Liver (tissue), 2 donors: ENCODE measurements at regions not wholly inside any gene's neighbourhood (a gene's known extent, or its start where the extent isn't known, plus 50 kb on each side); places are given as distances from the start of the nearest gene placed in this dataset.

Experiments
- TF ChIP-seq, protein P1 (sequence below): fragments of 150-350 bp; IDR thresholded peaks from 2 replicates; pipeline ENCODE4 v1.5.1; 2017; ENCODE audit warnings: improper control_type of control experiment, low read depth, low read length; ENCODE audit not compliant: missing input control
- TF ChIP-seq, protein P2 (sequence below): IDR thresholded peaks from 2 replicates; pipeline ENCODE4 v1.6.1; 2016; ENCODE audit warnings: antibody characterized with exemption, mild to moderate bottlenecking
- donor health status: healthy.

DNA sequence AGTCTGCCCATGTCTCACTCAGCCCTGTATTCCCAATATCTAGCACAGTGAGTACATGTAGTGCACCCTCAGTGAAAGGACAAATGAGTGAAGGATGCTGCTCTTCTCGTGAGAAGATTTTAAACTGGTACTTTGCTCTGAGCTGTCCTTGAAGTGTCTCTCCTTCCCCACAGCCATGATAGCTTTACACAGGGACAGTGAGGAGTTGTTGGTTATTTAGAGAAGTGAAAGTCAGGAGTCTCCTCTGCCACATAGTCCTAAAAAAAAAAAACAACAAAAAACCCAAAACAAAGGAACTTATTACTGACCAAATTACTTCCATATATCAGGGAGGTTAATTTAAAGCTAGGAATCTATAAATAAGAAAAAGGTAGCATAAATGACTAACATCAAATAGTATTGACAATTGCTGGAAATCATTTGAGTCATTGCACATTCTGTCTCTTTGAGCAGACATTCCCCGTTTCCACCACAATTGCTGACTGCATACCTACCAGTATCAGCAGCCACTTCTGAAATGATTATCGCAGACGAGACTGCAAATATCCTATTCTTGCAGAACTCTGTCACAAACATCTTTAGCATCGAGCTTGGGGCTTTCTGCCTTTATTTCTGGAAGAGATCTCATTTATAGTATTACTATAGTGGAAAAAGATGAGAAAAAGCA, 202.1 kb downstream of the PTEN start:
- TF ChIP-seq, protein P1, sequence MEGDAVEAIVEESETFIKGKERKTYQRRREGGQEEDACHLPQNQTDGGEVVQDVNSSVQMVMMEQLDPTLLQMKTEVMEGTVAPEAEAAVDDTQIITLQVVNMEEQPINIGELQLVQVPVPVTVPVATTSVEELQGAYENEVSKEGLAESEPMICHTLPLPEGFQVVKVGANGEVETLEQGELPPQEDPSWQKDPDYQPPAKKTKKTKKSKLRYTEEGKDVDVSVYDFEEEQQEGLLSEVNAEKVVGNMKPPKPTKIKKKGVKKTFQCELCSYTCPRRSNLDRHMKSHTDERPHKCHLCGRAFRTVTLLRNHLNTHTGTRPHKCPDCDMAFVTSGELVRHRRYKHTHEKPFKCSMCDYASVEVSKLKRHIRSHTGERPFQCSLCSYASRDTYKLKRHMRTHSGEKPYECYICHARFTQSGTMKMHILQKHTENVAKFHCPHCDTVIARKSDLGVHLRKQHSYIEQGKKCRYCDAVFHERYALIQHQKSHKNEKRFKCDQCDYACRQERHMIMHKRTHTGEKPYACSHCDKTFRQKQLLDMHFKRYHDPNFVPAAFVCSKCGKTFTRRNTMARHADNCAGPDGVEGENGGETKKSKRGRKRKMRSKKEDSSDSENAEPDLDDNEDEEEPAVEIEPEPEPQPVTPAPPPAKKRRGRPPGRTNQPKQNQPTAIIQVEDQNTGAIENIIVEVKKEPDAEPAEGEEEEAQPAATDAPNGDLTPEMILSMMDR = no peak
- TF ChIP-seq, protein P2, sequence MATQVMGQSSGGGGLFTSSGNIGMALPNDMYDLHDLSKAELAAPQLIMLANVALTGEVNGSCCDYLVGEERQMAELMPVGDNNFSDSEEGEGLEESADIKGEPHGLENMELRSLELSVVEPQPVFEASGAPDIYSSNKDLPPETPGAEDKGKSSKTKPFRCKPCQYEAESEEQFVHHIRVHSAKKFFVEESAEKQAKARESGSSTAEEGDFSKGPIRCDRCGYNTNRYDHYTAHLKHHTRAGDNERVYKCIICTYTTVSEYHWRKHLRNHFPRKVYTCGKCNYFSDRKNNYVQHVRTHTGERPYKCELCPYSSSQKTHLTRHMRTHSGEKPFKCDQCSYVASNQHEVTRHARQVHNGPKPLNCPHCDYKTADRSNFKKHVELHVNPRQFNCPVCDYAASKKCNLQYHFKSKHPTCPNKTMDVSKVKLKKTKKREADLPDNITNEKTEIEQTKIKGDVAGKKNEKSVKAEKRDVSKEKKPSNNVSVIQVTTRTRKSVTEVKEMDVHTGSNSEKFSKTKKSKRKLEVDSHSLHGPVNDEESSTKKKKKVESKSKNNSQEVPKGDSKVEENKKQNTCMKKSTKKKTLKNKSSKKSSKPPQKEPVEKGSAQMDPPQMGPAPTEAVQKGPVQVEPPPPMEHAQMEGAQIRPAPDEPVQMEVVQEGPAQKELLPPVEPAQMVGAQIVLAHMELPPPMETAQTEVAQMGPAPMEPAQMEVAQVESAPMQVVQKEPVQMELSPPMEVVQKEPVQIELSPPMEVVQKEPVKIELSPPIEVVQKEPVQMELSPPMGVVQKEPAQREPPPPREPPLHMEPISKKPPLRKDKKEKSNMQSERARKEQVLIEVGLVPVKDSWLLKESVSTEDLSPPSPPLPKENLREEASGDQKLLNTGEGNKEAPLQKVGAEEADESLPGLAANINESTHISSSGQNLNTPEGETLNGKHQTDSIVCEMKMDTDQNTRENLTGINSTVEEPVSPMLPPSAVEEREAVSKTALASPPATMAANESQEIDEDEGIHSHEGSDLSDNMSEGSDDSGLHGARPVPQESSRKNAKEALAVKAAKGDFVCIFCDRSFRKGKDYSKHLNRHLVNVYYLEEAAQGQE = no peak
